GM12873 (cell line): ENCODE measurements at regions not wholly inside any gene's neighbourhood (a gene's known extent, or its start where the extent isn't known, plus 50 kb on each side); places are given as distances from the start of the nearest gene placed in this dataset.

ENCODE experiments used
- CTCF ChIP-seq: IDR thresholded peaks from 2 replicates; pipeline ENCODE4 v1.5.1; 2012; ENCODE audit warnings: low read depth, mild to moderate bottlenecking, moderate library complexity, low read length, control low read depth; ENCODE audit not compliant: insufficient read depth; ENCODE audit errors: missing control alignments

GRCh38 chr9:119844431-119844830, 475.2 kb upstream of the BRINP1 start:
- TF ChIP-seq CTCF: no peak

GRCh38 chr9:119841016-119841415, 471.8 kb upstream of the BRINP1 start:
- TF ChIP-seq CTCF: no peak

GRCh38 chr9:119839888-119840287, 470.7 kb upstream of the BRINP1 start:
- TF ChIP-seq CTCF: no peak

- no peak for TF ChIP-seq CTCF
Observed at GRCh38 chr9:119838210-119838609, 469.0 kb upstream of the BRINP1 start.

GRCh38 chr9:119836036-119836435, 466.8 kb upstream of the BRINP1 start:
- no peak for TF ChIP-seq CTCF

- no peak for TF ChIP-seq CTCF
Observed at GRCh38 chr9:119834064-119834620, 464.9 kb upstream of the BRINP1 start.

GRCh38 chr9:119831309-119831708, 462.1 kb upstream of the BRINP1 start:
- TF ChIP-seq CTCF: no peak

- no peak for TF ChIP-seq CTCF
Observed at GRCh38 chr9:119829748-119830147, 460.5 kb upstream of the BRINP1 start.
